HCT116 (cell line): ENCODE measurements at regions not wholly inside any gene's neighbourhood (a gene's known extent, or its start where the extent isn't known, plus 50 kb on each side); places are given as distances from the start of the nearest gene placed in this dataset.

Experiments
- ATF3 ChIP-seq: IDR thresholded peaks from 2 replicates; pipeline ENCODE4 v1.6.1; 2012
- CTCF ChIP-seq, 3 experiments: fragments of 200-600 bp in 1 of 3; sonication (generic) in 1 of 3; IDR thresholded peaks in 2 of 3; conservative IDR thresholded peaks in 1 of 3; 2 replicates each; pipeline ENCODE4 v1.5.1; 2012 to 2017; ENCODE audit warnings: low read depth in 2 of 3, low read length in 2 of 3, antibody characterized with exemption in 1 of 3, borderline replicate concordance in 1 of 3, control low read depth in 1 of 3, mild to moderate bottlenecking in 1 of 3, mixed read lengths in 1 of 3, mixed run types in 1 of 3, moderate library complexity in 1 of 3; ENCODE audit not compliant: insufficient read depth in 1 of 3
- POLR2A ChIP-seq: IDR thresholded peaks from 2 replicates; pipeline ENCODE4 v1.7.0; 2011; ENCODE audit warnings: borderline replicate concordance; ENCODE audit not compliant: insufficient read depth, insufficient read length; ENCODE audit errors: extremely low read depth
- ZNF274 ChIP-seq: fragments of 200-500 bp; sonication (Bioruptor generic); IDR thresholded peaks from 2 replicates; pipeline ENCODE4 v1.6.1; 2014; ENCODE audit warnings: mild to moderate bottlenecking, low read depth, low read length, inconsistent platforms

GRCh38 chr3:182180654-182181385 lies 469.1 kb downstream of the SOX2 start:
- no peak for TF ChIP-seq ZNF274
- no peak for TF ChIP-seq ATF3
- no peak for TF ChIP-seq CTCF (IDR thresholded peaks at IDR 0.05 in 2 of 3, conservative IDR thresholded peaks at IDR 0.05 in 1 of 3; ENCODE audit: borderline replicate concordance in 1 of 3, insufficient read depth in 1 of 3, low read depth in 2 of 3, low read length in 2 of 3)
- TF ChIP-seq POLR2A: no peak
